Myocyte (in vitro differentiated cells): ENCODE measurements at regions not wholly inside any gene's neighbourhood (a gene's known extent, or its start where the extent isn't known, plus 50 kb on each side); places are given as distances from the start of the nearest gene placed in this dataset. TPM values are rescaled to one million over a fixed set of nuclear protein-coding genes. Genes with fewer than 3 reads are reported as not detected.
"Not testable (repeated sequence)": the region's sequence is repeated elsewhere in the genome, so short reads cannot be mapped to it uniquely, and the experiment has no call there.

Experiments
- DNase-seq: peaks from one replicate; pipeline ENCODE4 v3.0.0-alpha.2; 2012; ENCODE audit warnings: low read depth
- microRNA-seq: library from miRNA; unstranded; fragments of <30 nt; microRNA quantifications from one replicate; pipeline ENCODE4, GENCODE V29; 2016

GRCh38 chr11:24412722-24413121 lies 84.1 kb upstream of the LUZP2 start:
- no peak for DNase-seq

DNA sequence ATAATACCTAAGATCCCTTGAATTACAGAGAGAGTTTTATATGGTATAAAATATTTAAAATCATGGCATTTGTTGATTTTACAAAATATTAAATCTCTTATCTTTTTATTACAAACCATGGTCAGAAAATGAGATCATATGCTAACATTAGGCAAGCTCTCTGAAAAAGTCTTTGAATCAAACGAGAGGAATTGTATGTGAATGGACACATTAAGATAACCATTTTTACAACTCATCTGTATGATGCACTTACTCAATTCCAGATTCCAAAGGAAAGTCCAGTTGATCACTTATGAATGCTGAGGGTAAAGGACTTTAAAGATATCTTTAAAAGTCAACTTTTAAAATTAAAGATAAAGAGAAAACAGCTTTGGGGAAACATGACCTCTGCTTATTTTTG lies 83.5 kb upstream of the LUZP2 start:
- DNase-seq = no peak

- DNase-seq = not testable (repeated sequence)
Observed at GRCh38 chr11:24415955-24416636, 80.8 kb upstream of the LUZP2 start.

DNA sequence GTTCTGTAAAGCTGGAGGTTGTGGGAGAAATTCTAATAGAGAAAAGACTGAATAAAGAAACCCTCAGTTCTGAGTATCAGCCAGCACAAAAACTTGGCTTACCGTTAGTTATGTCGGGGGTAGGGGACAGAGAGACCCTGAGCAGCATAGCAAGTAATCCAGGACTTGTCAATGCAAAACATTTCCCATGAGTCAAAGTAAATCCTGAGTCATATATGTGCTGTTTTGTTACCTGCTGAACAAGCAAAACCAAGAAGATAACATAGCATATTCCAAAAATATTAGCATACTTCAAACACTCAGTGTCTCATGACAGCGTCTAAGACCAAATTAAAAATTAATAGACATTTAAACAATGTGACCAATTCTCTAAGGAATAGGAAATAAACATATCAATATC lies 75.1 kb upstream of the LUZP2 start:
- no peak for DNase-seq

- DNase-seq = no peak
Observed at GRCh38 chr11:24422376-24422775, 74.5 kb upstream of the LUZP2 start.

DNA sequence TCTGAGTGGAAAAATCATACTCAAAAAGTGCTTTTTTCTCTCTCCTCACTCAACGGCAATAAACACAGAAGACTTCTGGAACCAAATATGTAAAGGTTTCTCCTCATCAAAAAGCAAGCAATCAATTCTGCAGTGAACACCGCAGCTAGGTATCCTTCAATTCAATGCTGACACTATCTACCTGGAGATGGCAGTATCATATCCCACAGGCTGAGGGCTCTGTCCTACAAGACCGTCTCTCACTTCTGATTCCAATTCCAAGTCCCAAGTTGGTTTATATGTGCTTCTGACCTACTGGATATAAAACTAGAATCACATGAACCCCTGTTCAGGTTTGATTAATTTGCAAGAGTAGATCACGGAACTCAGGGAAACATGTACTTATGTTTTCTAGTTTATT lies 59.7 kb upstream of the LUZP2 start:
- no peak for DNase-seq

Small RNA genes in the stretch of these regions (microRNA-seq; reads per million reads assigned to microRNA genes)
- gene MIR8054 = not detected
